ENCODE measurements at regions not wholly inside any gene's neighbourhood (a gene's known extent, or its start where the extent isn't known, plus 50 kb on each side); places are given as distances from the start of the nearest gene placed in this dataset.

DNA sequence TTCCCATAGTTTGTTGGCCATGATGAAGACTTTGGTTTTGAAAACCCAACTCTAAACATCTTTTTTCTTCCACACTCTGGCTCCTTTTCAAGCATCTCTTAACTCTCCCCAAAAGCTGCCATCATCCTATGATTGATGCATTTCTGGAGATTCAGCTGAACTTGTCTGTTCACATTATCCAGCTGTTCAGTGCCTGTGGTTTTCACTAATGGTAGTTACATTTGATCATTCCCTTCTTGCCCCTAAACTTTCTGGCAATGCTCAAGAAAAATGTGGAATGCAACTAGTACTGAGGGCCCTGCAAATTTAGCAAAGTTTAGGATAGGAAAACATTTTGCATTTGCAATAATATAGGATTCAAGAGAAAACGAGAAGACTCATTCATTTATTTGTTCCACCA lies 267.5 kb downstream of the ENC1 start:
- H3K4me3 ChIP-seq (ENCODE audit: low read depth in 1 of 2, low read length in 2 of 2): no peak overlapping the region
- WGBS, 2 donors: 52 to 63% methylated on average over 1 of the region's 1 CpG
- H3K4me1 ChIP-seq (ENCODE audit: control insufficient read depth in 2 of 2, insufficient read depth in 2 of 2, low read length in 1 of 2): no peaks in the 10 kb centered on the region
- no peaks in the 10 kb centered on the region for H3K36me3 ChIP-seq (ENCODE audit: control insufficient read depth in 2 of 2, insufficient read depth in 2 of 2, low read length in 1 of 2)
- H3K27me3 ChIP-seq (ENCODE audit: control insufficient read depth in 1 of 2, insufficient read depth in 2 of 2, low read length in 2 of 2): no peaks in the 10 kb centered on the region
- H3K27ac ChIP-seq (ENCODE audit: low read depth in 2 of 2, low read length in 1 of 2): no peak overlapping the region
- no peaks in the 10 kb centered on the region for H3K9me3 ChIP-seq (ENCODE audit: control insufficient read depth in 2 of 2, insufficient read depth in 1 of 2, low read depth in 1 of 2, low read length in 1 of 2)

DNA sequence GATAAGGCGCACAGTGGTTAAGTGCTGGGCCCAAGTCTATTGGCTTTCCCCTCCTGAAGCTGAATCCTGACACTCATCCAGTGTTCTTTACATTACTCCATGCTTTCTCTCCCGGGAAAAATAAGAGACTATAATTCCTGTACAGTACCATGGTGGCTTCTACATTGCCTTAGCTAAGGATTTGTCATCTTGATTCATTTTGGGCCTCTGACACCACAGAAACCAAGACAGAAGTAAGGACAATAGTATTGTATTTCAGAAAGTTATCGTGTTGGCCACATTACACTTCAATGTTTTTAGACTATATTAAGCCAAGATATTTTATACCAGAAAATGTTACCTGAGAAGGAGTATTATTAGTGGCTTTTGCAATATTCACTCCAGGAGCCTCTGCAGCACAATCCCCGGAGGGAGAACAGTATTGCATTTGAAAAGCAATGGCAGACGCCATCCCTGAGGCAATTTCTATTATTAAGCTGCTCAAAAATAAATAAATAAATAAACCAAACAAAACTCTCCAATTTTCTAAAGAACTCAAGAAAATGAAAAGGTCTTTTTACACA lies 267.9 kb downstream of the ENC1 start:
- Histone ChIP-seq H3K36me3 (ENCODE audit: control insufficient read depth in 2 of 2, insufficient read depth in 2 of 2, low read length in 1 of 2) (no peaks in the 10 kb centered on the region), H3K4me3 (ENCODE audit: low read depth in 1 of 2, low read length in 2 of 2) (no peak overlapping the region), H3K4me1 (ENCODE audit: control insufficient read depth in 2 of 2, insufficient read depth in 2 of 2, low read length in 1 of 2) (no peaks in the 10 kb centered on the region), H3K9me3 (ENCODE audit: control insufficient read depth in 2 of 2, insufficient read depth in 1 of 2, low read depth in 1 of 2, low read length in 1 of 2) (no peaks in the 10 kb centered on the region), H3K27me3 (ENCODE audit: control insufficient read depth in 1 of 2, insufficient read depth in 2 of 2, low read length in 2 of 2) (no peaks in the 10 kb centered on the region), H3K27ac (ENCODE audit: low read depth in 2 of 2, low read length in 1 of 2) (no peak overlapping the region)
- 79 to 83% methylated on average over 5 of the region's 5 CpGs for WGBS, 2 donors

GRCh38 chr5:74372051-74372450 lies 268.5 kb downstream of the ENC1 start:
- Histone ChIP-seq H3K4me1 (ENCODE audit: control insufficient read depth in 2 of 2, insufficient read depth in 2 of 2, low read length in 1 of 2) (peaks cover 0 to 2% of the 10 kb centered on the region in 2 donors), H3K4me3 (ENCODE audit: low read depth in 1 of 2, low read length in 2 of 2) (no peak overlapping the region), H3K27ac (ENCODE audit: low read depth in 2 of 2, low read length in 1 of 2) (no peak overlapping the region), H3K36me3 (ENCODE audit: control insufficient read depth in 2 of 2, insufficient read depth in 2 of 2, low read length in 1 of 2) (no peaks in the 10 kb centered on the region), H3K27me3 (ENCODE audit: control insufficient read depth in 1 of 2, insufficient read depth in 2 of 2, low read length in 2 of 2) (no peaks in the 10 kb centered on the region), H3K9me3 (ENCODE audit: control insufficient read depth in 2 of 2, insufficient read depth in 1 of 2, low read depth in 1 of 2, low read length in 1 of 2) (peaks cover 0 to 2% of the 10 kb centered on the region in 2 donors)
- WGBS, 2 donors: 72 to 73% methylated on average over 3 of the region's 3 CpGs

- Histone ChIP-seq H3K36me3 (ENCODE audit: control insufficient read depth in 2 of 2, insufficient read depth in 2 of 2, low read length in 1 of 2) (no peaks in the 10 kb centered on the region), H3K4me1 (ENCODE audit: control insufficient read depth in 2 of 2, insufficient read depth in 2 of 2, low read length in 1 of 2) (peaks cover 0 to 3% of the 10 kb centered on the region in 2 donors), H3K4me3 (ENCODE audit: low read depth in 1 of 2, low read length in 2 of 2) (no peak overlapping the region), H3K27me3 (ENCODE audit: control insufficient read depth in 1 of 2, insufficient read depth in 2 of 2, low read length in 2 of 2) (no peaks in the 10 kb centered on the region), H3K9me3 (ENCODE audit: control insufficient read depth in 2 of 2, insufficient read depth in 1 of 2, low read depth in 1 of 2, low read length in 1 of 2) (peaks cover 0 to 3% of the 10 kb centered on the region in 2 donors), H3K27ac (ENCODE audit: low read depth in 2 of 2, low read length in 1 of 2) (no peak overlapping the region)
- 70 to 81% methylated on average over 5 of the region's 5 CpGs for WGBS, 2 donors
Observed at GRCh38 chr5:74371621-74372020, 268.9 kb downstream of the ENC1 start.

- H3K4me3 ChIP-seq (ENCODE audit: low read depth in 1 of 2, low read length in 2 of 2): no peak overlapping the region
- H3K27me3 ChIP-seq (ENCODE audit: control insufficient read depth in 1 of 2, insufficient read depth in 2 of 2, low read length in 2 of 2): no peaks in the 10 kb centered on the region
- peaks cover 0 to 3% of the 10 kb centered on the region in 2 donors for H3K4me1 ChIP-seq (ENCODE audit: control insufficient read depth in 2 of 2, insufficient read depth in 2 of 2, low read length in 1 of 2)
- no peaks in the 10 kb centered on the region for H3K36me3 ChIP-seq (ENCODE audit: control insufficient read depth in 2 of 2, insufficient read depth in 2 of 2, low read length in 1 of 2)
- peaks cover 0 to 3% of the 10 kb centered on the region in 2 donors for H3K9me3 ChIP-seq (ENCODE audit: control insufficient read depth in 2 of 2, insufficient read depth in 1 of 2, low read depth in 1 of 2, low read length in 1 of 2)
- no peak overlapping the region for H3K27ac ChIP-seq (ENCODE audit: low read depth in 2 of 2, low read length in 1 of 2)
- WGBS, 2 donors: 31 to 57% methylated on average over 7 of the region's 7 CpGs
Observed at GRCh38 chr5:74370168-74370567, 270.4 kb downstream of the ENC1 start.

GRCh38 chr5:74369173-74369572 lies 271.4 kb downstream of the ENC1 start:
- Histone ChIP-seq H3K4me1 (ENCODE audit: control insufficient read depth in 2 of 2, insufficient read depth in 2 of 2, low read length in 1 of 2) (peaks cover 0 to 3% of the 10 kb centered on the region in 2 donors), H3K4me3 (ENCODE audit: low read depth in 1 of 2, low read length in 2 of 2) (no peak overlapping the region), H3K9me3 (ENCODE audit: control insufficient read depth in 2 of 2, insufficient read depth in 1 of 2, low read depth in 1 of 2, low read length in 1 of 2) (peaks cover 0 to 3% of the 10 kb centered on the region in 2 donors), H3K36me3 (ENCODE audit: control insufficient read depth in 2 of 2, insufficient read depth in 2 of 2, low read length in 1 of 2) (no peaks in the 10 kb centered on the region), H3K27ac (ENCODE audit: low read depth in 2 of 2, low read length in 1 of 2) (no peak overlapping the region), H3K27me3 (ENCODE audit: control insufficient read depth in 1 of 2, insufficient read depth in 2 of 2, low read length in 2 of 2) (no peaks in the 10 kb centered on the region)
- WGBS, 2 donors: 81 to 85% methylated on average over 6 of the region's 6 CpGs

DNA sequence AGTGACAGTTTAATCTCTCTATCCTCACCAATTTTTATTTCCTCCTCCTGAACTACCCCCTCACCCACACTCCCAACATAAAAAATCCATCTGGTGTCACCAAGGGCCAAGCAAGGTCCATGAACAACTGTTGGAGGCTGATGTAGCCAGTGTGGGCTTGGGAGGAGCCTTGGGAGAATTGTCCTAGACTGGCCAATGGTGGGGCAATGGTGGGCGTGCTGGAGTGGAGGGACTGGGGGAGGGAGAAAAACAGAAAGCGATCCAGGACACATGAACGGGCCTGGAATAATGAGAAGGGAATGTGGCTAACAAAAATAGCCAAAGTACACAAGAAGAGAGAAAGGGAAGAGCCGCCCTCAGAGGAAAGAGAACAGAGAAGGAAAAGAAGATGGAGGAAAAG lies 272.6 kb downstream of the ENC1 start:
- no peak overlapping the region for H3K27ac ChIP-seq (ENCODE audit: low read depth in 2 of 2, low read length in 1 of 2)
- H3K4me3 ChIP-seq (ENCODE audit: low read depth in 1 of 2, low read length in 2 of 2): no peak overlapping the region
- WGBS, 2 donors: 70 to 71% methylated on average over 4 of the region's 4 CpGs
- peaks cover 0 to 3% of the 10 kb centered on the region in 2 donors for H3K9me3 ChIP-seq (ENCODE audit: control insufficient read depth in 2 of 2, insufficient read depth in 1 of 2, low read depth in 1 of 2, low read length in 1 of 2)
- H3K4me1 ChIP-seq (ENCODE audit: control insufficient read depth in 2 of 2, insufficient read depth in 2 of 2, low read length in 1 of 2): peaks cover 0 to 3% of the 10 kb centered on the region in 2 donors
- no peaks in the 10 kb centered on the region for H3K36me3 ChIP-seq (ENCODE audit: control insufficient read depth in 2 of 2, insufficient read depth in 2 of 2, low read length in 1 of 2)
- no peaks in the 10 kb centered on the region for H3K27me3 ChIP-seq (ENCODE audit: control insufficient read depth in 1 of 2, insufficient read depth in 2 of 2, low read length in 2 of 2)

DNA sequence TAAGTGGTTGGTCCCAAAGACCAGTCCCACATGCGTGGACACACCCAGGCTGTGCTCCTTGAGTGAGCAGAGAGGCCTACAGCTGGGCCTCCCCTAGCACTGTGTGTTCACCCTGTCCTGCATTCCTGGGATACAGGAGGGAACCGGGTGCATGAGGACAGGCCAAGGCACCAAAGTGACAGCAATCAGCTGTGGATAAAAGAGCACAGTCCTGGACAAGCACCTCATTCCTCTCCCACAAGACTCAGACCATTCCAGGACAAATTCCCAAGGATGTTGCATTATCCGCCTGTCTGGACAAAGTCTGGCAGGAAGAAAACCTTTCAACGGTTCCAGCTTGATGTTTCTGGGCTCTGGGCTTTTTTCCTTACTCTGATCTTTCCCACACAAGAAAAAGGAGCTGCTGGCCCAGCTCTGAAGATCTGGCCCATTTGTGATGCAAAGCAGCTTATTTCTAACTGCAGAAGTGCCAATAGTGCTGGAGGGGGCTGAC lies 273.2 kb downstream of the ENC1 start:
- H3K9me3 ChIP-seq (ENCODE audit: control insufficient read depth in 2 of 2, insufficient read depth in 1 of 2, low read depth in 1 of 2, low read length in 1 of 2): peaks cover 0 to 3% of the 10 kb centered on the region in 2 donors
- H3K4me3 ChIP-seq (ENCODE audit: low read depth in 1 of 2, low read length in 2 of 2): no peak overlapping the region
- H3K27me3 ChIP-seq (ENCODE audit: control insufficient read depth in 1 of 2, insufficient read depth in 2 of 2, low read length in 2 of 2): no peaks in the 10 kb centered on the region
- no peaks in the 10 kb centered on the region for H3K36me3 ChIP-seq (ENCODE audit: control insufficient read depth in 2 of 2, insufficient read depth in 2 of 2, low read length in 1 of 2)
- WGBS, 2 donors: 42 to 50% methylated on average over 4 of the region's 4 CpGs
- no peak overlapping the region for H3K27ac ChIP-seq (ENCODE audit: low read depth in 2 of 2, low read length in 1 of 2)
- H3K4me1 ChIP-seq (ENCODE audit: control insufficient read depth in 2 of 2, insufficient read depth in 2 of 2, low read length in 1 of 2): peaks cover 0 to 3% of the 10 kb centered on the region in 2 donors

DNA sequence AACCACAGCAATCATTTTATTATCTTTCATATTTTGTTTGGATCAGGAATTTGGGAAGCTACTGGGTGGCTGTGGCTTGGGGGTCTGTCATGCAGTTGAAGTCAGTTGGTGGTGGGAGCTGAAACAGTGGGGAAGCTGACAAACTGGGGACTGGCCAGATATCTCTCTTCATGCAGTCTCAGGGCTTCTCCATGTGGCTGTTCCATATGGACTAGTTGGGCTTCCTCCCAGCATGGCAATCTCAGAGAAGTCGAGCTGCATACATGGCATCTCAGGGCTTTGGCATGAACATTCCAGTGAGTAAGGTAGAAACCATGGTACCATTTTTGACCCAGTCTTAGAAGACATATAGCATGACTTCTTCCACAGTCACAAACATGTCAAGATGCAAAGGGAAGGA lies 274.8 kb downstream of the ENC1 start:
- 95% methylated on average over 1 of the region's 1 CpG for WGBS, 2 donors

GRCh38 chr5:74364507-74364906 lies 276.0 kb downstream of the ENC1 start:
- no peaks in the 10 kb centered on the region for H3K36me3 ChIP-seq (ENCODE audit: control insufficient read depth in 2 of 2, insufficient read depth in 2 of 2, low read length in 1 of 2)

More for the DNA sequence above, 274.8 kb downstream of the ENC1 start:
- Histone ChIP-seq H3K4me3 (ENCODE audit: low read depth in 1 of 2, low read length in 2 of 2) (no peak overlapping the region), H3K9me3 (ENCODE audit: control insufficient read depth in 2 of 2, insufficient read depth in 1 of 2, low read depth in 1 of 2, low read length in 1 of 2) (peaks cover 0 to 3% of the 10 kb centered on the region in 2 donors), H3K27ac (ENCODE audit: low read depth in 2 of 2, low read length in 1 of 2) (no peak overlapping the region), H3K27me3 (ENCODE audit: control insufficient read depth in 1 of 2, insufficient read depth in 2 of 2, low read length in 2 of 2) (no peaks in the 10 kb centered on the region), H3K36me3 (ENCODE audit: control insufficient read depth in 2 of 2, insufficient read depth in 2 of 2, low read length in 1 of 2) (no peaks in the 10 kb centered on the region), H3K4me1 (ENCODE audit: control insufficient read depth in 2 of 2, insufficient read depth in 2 of 2, low read length in 1 of 2) (peaks cover 0 to 3% of the 10 kb centered on the region in 2 donors)

More at GRCh38 chr5:74364507-74364906, 276.0 kb downstream of the ENC1 start:
- no peaks in the 10 kb centered on the region for H3K27me3 ChIP-seq (ENCODE audit: control insufficient read depth in 1 of 2, insufficient read depth in 2 of 2, low read length in 2 of 2)
- H3K4me1 ChIP-seq (ENCODE audit: control insufficient read depth in 2 of 2, insufficient read depth in 2 of 2, low read length in 1 of 2): peaks cover 0 to 3% of the 10 kb centered on the region in 2 donors
- 85 to 88% methylated on average over 4 of the region's 4 CpGs for WGBS, 2 donors
- H3K27ac ChIP-seq (ENCODE audit: low read depth in 2 of 2, low read length in 1 of 2): no peak overlapping the region
- no peak overlapping the region for H3K4me3 ChIP-seq (ENCODE audit: low read depth in 1 of 2, low read length in 2 of 2)
- peaks cover 0 to 3% of the 10 kb centered on the region in 2 donors for H3K9me3 ChIP-seq (ENCODE audit: control insufficient read depth in 2 of 2, insufficient read depth in 1 of 2, low read depth in 1 of 2, low read length in 1 of 2)
